ENCODE measurements at regions not wholly inside any gene's neighbourhood (a gene's known extent, or its start where the extent isn't known, plus 50 kb on each side); places are given as distances from the start of the nearest gene placed in this dataset.

GRCh38 chr11:114925591-114925990 lies 247.3 kb downstream of the NXPE2 start:
- Histone ChIP-seq H3K79me2 (ENCODE audit: low read length) (no peaks in the 10 kb centered on the region), H3K4me2 (ENCODE audit: low read length) (no peak overlapping the region), H3F3A (ENCODE audit: low read length, unreplicated experiment) (no peaks in the 10 kb centered on the region), H2AFZ (ENCODE audit: low read length) (no peak overlapping the region), H3K4me1 (ENCODE audit: insufficient read depth, low read length) (no peaks in the 10 kb centered on the region), H3K27ac (ENCODE audit: low read length) (no peak overlapping the region), H4K20me1 (ENCODE audit: low read length) (no peaks in the 10 kb centered on the region), H3K9me3 (ENCODE audit: low read length) (peaks cover 22% of the 10 kb centered on the region), H3K36me3 (ENCODE audit: low read depth, low read length) (no peaks in the 10 kb centered on the region), H3K9ac (ENCODE audit: low read length) (no peak overlapping the region), H3K4me3 (ENCODE audit: low read length) (no peak overlapping the region), H3K27me3 (ENCODE audit: low read length) (no peaks in the 10 kb centered on the region), H3K9me2 (replicated peaks; ENCODE audit: low read length) (no peaks in the 10 kb centered on the region)
- DNase-seq: no peak
- no TSS peak for BruUV-seq (replicated peaks)
- ChIA-PET CTCF (no interaction called here), POLR2A (ENCODE audit: unreplicated experiment) (no interaction called here)
- TF ChIP-seq CTCF (conservative IDR thresholded peaks at IDR 0.05; ENCODE audit: low read depth, low read length): no peak
- TF ChIP-seq EZH2phosphoT487 (IDR thresholded peaks at IDR 0.05; ENCODE audit: borderline replicate concordance, low read length): no peak
- TF ChIP-seq EZH2 (IDR thresholded peaks at IDR 0.05; ENCODE audit: low read length, unreplicated experiment): no peak
- ATAC-seq: no peak
- intact Hi-C loops (cut with micrococcal nuclease): no loop called here

- no TSS peak for BruUV-seq (replicated peaks)
- no peak overlapping the region for H3K27ac ChIP-seq (ENCODE audit: low read length)
- H2AFZ ChIP-seq (ENCODE audit: low read length): no peak overlapping the region
- no peaks in the 10 kb centered on the region for H3K4me1 ChIP-seq (ENCODE audit: insufficient read depth, low read length)
- no peaks in the 10 kb centered on the region for H3K79me2 ChIP-seq (ENCODE audit: low read length)
- H3K27me3 ChIP-seq (ENCODE audit: low read length): no peaks in the 10 kb centered on the region
- H3F3A ChIP-seq (ENCODE audit: low read length, unreplicated experiment): no peaks in the 10 kb centered on the region
- TF ChIP-seq EZH2 (IDR thresholded peaks at IDR 0.05; ENCODE audit: low read length, unreplicated experiment) (no peak), EZH2phosphoT487 (IDR thresholded peaks at IDR 0.05; ENCODE audit: borderline replicate concordance, low read length) (no peak), CTCF (conservative IDR thresholded peaks at IDR 0.05; ENCODE audit: low read depth, low read length) (no peak)
- H3K36me3 ChIP-seq (ENCODE audit: low read depth, low read length): no peaks in the 10 kb centered on the region
- no peak overlapping the region for H3K4me2 ChIP-seq (ENCODE audit: low read length)
- no peak overlapping the region for H3K4me3 ChIP-seq (ENCODE audit: low read length)
- intact Hi-C loops (cut with micrococcal nuclease): no loop called here
- ATAC-seq (no peak), DNase-seq (no peak)
- H3K9me2 ChIP-seq (replicated peaks; ENCODE audit: low read length): no peaks in the 10 kb centered on the region
- POLR2A ChIA-PET (ENCODE audit: unreplicated experiment): no interaction called here
- no peaks in the 10 kb centered on the region for H4K20me1 ChIP-seq (ENCODE audit: low read length)
- peaks cover 26% of the 10 kb centered on the region for H3K9me3 ChIP-seq (ENCODE audit: low read length)
- H3K9ac ChIP-seq (ENCODE audit: low read length): no peak overlapping the region
- CTCF ChIA-PET: no interaction called here
Observed at GRCh38 chr11:114928260-114928870, 250.0 kb downstream of the NXPE2 start.

GRCh38 chr11:114929351-114930000 lies 251.1 kb downstream of the NXPE2 start:
- H3K36me3 ChIP-seq (ENCODE audit: low read depth, low read length): no peaks in the 10 kb centered on the region
- peaks cover 30% of the 10 kb centered on the region for H3K9me3 ChIP-seq (ENCODE audit: low read length)
- no peaks in the 10 kb centered on the region for H3K9me2 ChIP-seq (replicated peaks; ENCODE audit: low read length)
- H3K79me2 ChIP-seq (ENCODE audit: low read length): no peaks in the 10 kb centered on the region
- H3K4me1 ChIP-seq (ENCODE audit: insufficient read depth, low read length): no peaks in the 10 kb centered on the region
- no peak for DNase-seq
- H3K9ac ChIP-seq (ENCODE audit: low read length): no peak overlapping the region
- no peaks in the 10 kb centered on the region for H3F3A ChIP-seq (ENCODE audit: low read length, unreplicated experiment)
- ChIA-PET CTCF (no interaction called here), POLR2A (ENCODE audit: unreplicated experiment) (no interaction called here)
- TF ChIP-seq EZH2 (IDR thresholded peaks at IDR 0.05; ENCODE audit: low read length, unreplicated experiment) (no peak), CTCF (conservative IDR thresholded peaks at IDR 0.05; ENCODE audit: low read depth, low read length) (no peak), EZH2phosphoT487 (IDR thresholded peaks at IDR 0.05; ENCODE audit: borderline replicate concordance, low read length) (no peak)
- no peak overlapping the region for H3K4me2 ChIP-seq (ENCODE audit: low read length)
- H3K4me3 ChIP-seq (ENCODE audit: low read length): no peak overlapping the region
- H4K20me1 ChIP-seq (ENCODE audit: low read length): no peaks in the 10 kb centered on the region
- no TSS peak for BruUV-seq (replicated peaks)
- ATAC-seq: no peak
- H3K27ac ChIP-seq (ENCODE audit: low read length): no peak overlapping the region
- no peaks in the 10 kb centered on the region for H3K27me3 ChIP-seq (ENCODE audit: low read length)
- H2AFZ ChIP-seq (ENCODE audit: low read length): no peak overlapping the region
- intact Hi-C loops (cut with micrococcal nuclease): no loop called here

Measured in PC-3 (cell line).